ENCODE measurements at regions not wholly inside any gene's neighbourhood (a gene's known extent, or its start where the extent isn't known, plus 50 kb on each side); places are given as distances from the start of the nearest gene placed in this dataset.

GRCh38 chr18:43777636-43778304 lies 500.5 kb upstream of the SYT4 start:
- TF ChIP-seq, protein P1, sequence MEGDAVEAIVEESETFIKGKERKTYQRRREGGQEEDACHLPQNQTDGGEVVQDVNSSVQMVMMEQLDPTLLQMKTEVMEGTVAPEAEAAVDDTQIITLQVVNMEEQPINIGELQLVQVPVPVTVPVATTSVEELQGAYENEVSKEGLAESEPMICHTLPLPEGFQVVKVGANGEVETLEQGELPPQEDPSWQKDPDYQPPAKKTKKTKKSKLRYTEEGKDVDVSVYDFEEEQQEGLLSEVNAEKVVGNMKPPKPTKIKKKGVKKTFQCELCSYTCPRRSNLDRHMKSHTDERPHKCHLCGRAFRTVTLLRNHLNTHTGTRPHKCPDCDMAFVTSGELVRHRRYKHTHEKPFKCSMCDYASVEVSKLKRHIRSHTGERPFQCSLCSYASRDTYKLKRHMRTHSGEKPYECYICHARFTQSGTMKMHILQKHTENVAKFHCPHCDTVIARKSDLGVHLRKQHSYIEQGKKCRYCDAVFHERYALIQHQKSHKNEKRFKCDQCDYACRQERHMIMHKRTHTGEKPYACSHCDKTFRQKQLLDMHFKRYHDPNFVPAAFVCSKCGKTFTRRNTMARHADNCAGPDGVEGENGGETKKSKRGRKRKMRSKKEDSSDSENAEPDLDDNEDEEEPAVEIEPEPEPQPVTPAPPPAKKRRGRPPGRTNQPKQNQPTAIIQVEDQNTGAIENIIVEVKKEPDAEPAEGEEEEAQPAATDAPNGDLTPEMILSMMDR (conservative IDR thresholded peaks at IDR 0.05) = no peak
- no peak for TF ChIP-seq ZFX (IDR thresholded peaks at IDR 0.05)
